ENCODE measurements at regions not wholly inside any gene's neighbourhood (a gene's known extent, or its start where the extent isn't known, plus 50 kb on each side); places are given as distances from the start of the nearest gene placed in this dataset.

- DNase-seq (ENCODE audit: low spot score) = no peak
Measured at GRCh38 chr11:119853581-119854360, 124.8 kb upstream of the NECTIN1 start.

GRCh38 chr11:119852741-119853140 lies 123.7 kb upstream of the NECTIN1 start:
- no peak for DNase-seq (ENCODE audit: low spot score)

GRCh38 chr11:119850822-119851409 lies 121.9 kb upstream of the NECTIN1 start:
- no peak for DNase-seq (ENCODE audit: low spot score)

GRCh38 chr11:119849872-119850271 lies 120.9 kb upstream of the NECTIN1 start:
- DNase-seq (ENCODE audit: low spot score) = no peak

- DNase-seq (ENCODE audit: low spot score) = no peak
Measured at GRCh38 chr11:119847853-119848252, 118.9 kb upstream of the NECTIN1 start.

GRCh38 chr11:119846374-119846773 lies 117.4 kb upstream of the NECTIN1 start:
- DNase-seq (ENCODE audit: low spot score) = no peak

- no peak for DNase-seq (ENCODE audit: low spot score)
Measured at GRCh38 chr11:119845756-119846155, 116.8 kb upstream of the NECTIN1 start.

GRCh38 chr11:119845305-119845704 lies 116.3 kb upstream of the NECTIN1 start:
- no peak for DNase-seq (ENCODE audit: low spot score)

- DNase-seq (ENCODE audit: low spot score) = no peak
Measured at GRCh38 chr11:119844808-119845207, 115.8 kb upstream of the NECTIN1 start.

GRCh38 chr11:119843877-119844276 lies 114.9 kb upstream of the NECTIN1 start:
- no peak for DNase-seq (ENCODE audit: low spot score)

GRCh38 chr11:119842731-119843130 lies 113.7 kb upstream of the NECTIN1 start:
- no peak for DNase-seq (ENCODE audit: low spot score)

GRCh38 chr11:119839476-119840133 lies 110.6 kb upstream of the NECTIN1 start:
- no peak for DNase-seq (ENCODE audit: low spot score)

GRCh38 chr11:119835753-119836152 lies 106.8 kb upstream of the NECTIN1 start:
- DNase-seq (ENCODE audit: low spot score) = no peak

GRCh38 chr11:119832202-119832935 lies 103.4 kb upstream of the NECTIN1 start:
- no peak for DNase-seq (ENCODE audit: low spot score)

GRCh38 chr11:119831011-119831410 lies 102.0 kb upstream of the NECTIN1 start:
- DNase-seq (ENCODE audit: low spot score) = no peak

- DNase-seq (ENCODE audit: low spot score) = no peak
Measured at GRCh38 chr11:119830400-119830799, 101.4 kb upstream of the NECTIN1 start.

- no peak for DNase-seq (ENCODE audit: low spot score)
Measured at GRCh38 chr11:119829402-119829801, 100.4 kb upstream of the NECTIN1 start.

GRCh38 chr11:119828819-119829218 lies 99.8 kb upstream of the NECTIN1 start:
- DNase-seq (ENCODE audit: low spot score) = no peak

- DNase-seq (ENCODE audit: low spot score) = no peak
Measured at GRCh38 chr11:119828006-119828405, 99.0 kb upstream of the NECTIN1 start.

GRCh38 chr11:119827113-119827512 lies 98.1 kb upstream of the NECTIN1 start:
- DNase-seq (ENCODE audit: low spot score) = no peak

GRCh38 chr11:119823077-119823476 lies 94.1 kb upstream of the NECTIN1 start:
- no peak for DNase-seq (ENCODE audit: low spot score)

- DNase-seq (ENCODE audit: low spot score) = no peak
Measured at GRCh38 chr11:119816660-119817059, 87.7 kb upstream of the NECTIN1 start.

- no peak for DNase-seq (ENCODE audit: low spot score)
Measured at GRCh38 chr11:119814766-119815165, 85.8 kb upstream of the NECTIN1 start.
